ENCODE measurements at regions not wholly inside any gene's neighbourhood (a gene's known extent, or its start where the extent isn't known, plus 50 kb on each side); places are given as distances from the start of the nearest gene placed in this dataset.
A peak's percentile ranks its signal among the peaks of the same experiment; 100 is the strongest.

- dilution Hi-C loops (cut with MboI; ENCODE audit: extremely low pct_ligation_motif_present, low sequenced_read_pairs) = no loop called here
- Histone ChIP-seq H3K27me3 (ENCODE audit: control insufficient read depth, extremely low read depth, insufficient read depth, low read length) (no peaks in the 10 kb centered on the region), H3K4me3 (ENCODE audit: control insufficient read depth in 2 of 3, extremely low read depth in 1 of 3, insufficient read depth in 2 of 3, low read depth in 1 of 3, low read length in 3 of 3) (no peak overlapping the region), H3K9me3 (ENCODE audit: control insufficient read depth, low read depth, low read length) (no peaks in the 10 kb centered on the region), H3K4me2 (ENCODE audit: control insufficient read depth, extremely low read depth, insufficient read depth, low read depth, low read length) (no peak overlapping the region), H4K20me1 (ENCODE audit: control insufficient read depth, extremely low read depth, insufficient read depth, low read length) (no peaks in the 10 kb centered on the region), H3K9me1 (ENCODE audit: control insufficient read depth, extremely low read depth, insufficient read depth, low read length) (no peaks in the 10 kb centered on the region), H3K27ac (ENCODE audit: control insufficient read depth, insufficient read depth, low read length) (no peak overlapping the region), H3K4me1 (ENCODE audit: control insufficient read depth, extremely low read depth, insufficient read depth, low read length) (no peaks in the 10 kb centered on the region), H3K9ac (ENCODE audit: control insufficient read depth, extremely low read depth, insufficient read depth, low read length) (no peak overlapping the region), H3K79me2 (ENCODE audit: control insufficient read depth, insufficient read depth, low read length) (no peaks in the 10 kb centered on the region), H2AFZ (ENCODE audit: control insufficient read depth, low read length) (no peak overlapping the region), H3K36me3 (ENCODE audit: control insufficient read depth in 2 of 2, extremely low read depth in 1 of 2, insufficient read depth in 2 of 2, low read length in 2 of 2) (no peaks in the 10 kb centered on the region)
- peak; percentile 41 for FAIRE-seq
- TF ChIP-seq EZH2 (IDR thresholded peaks at IDR 0.05; ENCODE audit: low read length) (no peak), CTCF (optimal IDR thresholded peaks at IDR 0.05 in 1 of 3, IDR thresholded peaks at IDR 0.05 in 1 of 3, conservative IDR thresholded peaks at IDR 0.05 in 1 of 3; ENCODE audit: extremely low read depth in 1 of 3, insufficient read depth in 2 of 3, low read length in 3 of 3) (no peak)
- DNase-seq (ENCODE audit: low read depth, low spot score) = no peak
These were observed 291.9 kb downstream of the COX7C start for GRCh38 chr5:86909418-86910295.

DNA sequence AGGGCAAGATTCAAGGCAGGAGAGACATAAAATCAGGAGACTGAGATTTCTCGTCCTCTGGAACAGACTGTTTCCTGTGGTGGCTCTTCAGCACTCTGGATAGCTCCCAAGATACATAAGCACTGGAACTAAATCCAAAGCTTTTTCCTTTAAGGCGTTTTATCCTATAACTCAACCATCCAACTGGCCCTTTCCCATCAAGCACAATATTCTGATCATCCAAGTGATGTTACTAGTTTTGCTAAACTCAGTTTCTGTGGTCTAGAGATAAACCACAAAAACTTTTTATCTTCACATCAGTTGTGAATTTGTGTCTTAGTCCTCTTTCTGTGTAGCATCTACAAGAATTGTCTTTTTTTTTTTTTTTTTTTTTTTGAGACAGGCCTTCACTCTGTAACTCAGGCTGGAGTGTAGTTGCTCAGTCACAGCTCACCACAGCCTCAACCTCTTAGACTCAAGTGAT lies 299.4 kb downstream of the COX7C start:
- TF ChIP-seq CTCF (optimal IDR thresholded peaks at IDR 0.05 in 1 of 3, IDR thresholded peaks at IDR 0.05 in 1 of 3, conservative IDR thresholded peaks at IDR 0.05 in 1 of 3; ENCODE audit: extremely low read depth in 1 of 3, insufficient read depth in 2 of 3, low read length in 3 of 3) (no peak), EZH2 (IDR thresholded peaks at IDR 0.05; ENCODE audit: low read length) (no peak)
- dilution Hi-C loops (cut with MboI; ENCODE audit: extremely low pct_ligation_motif_present, low sequenced_read_pairs) = no loop called here
- no peaks in the 10 kb centered on the region for H3K79me2 ChIP-seq (ENCODE audit: control insufficient read depth, insufficient read depth, low read length)

More for the DNA sequence above, 299.4 kb downstream of the COX7C start:
- no peak overlapping the region for H3K4me2 ChIP-seq (ENCODE audit: control insufficient read depth, extremely low read depth, insufficient read depth, low read depth, low read length)
- H4K20me1 ChIP-seq (ENCODE audit: control insufficient read depth, extremely low read depth, insufficient read depth, low read length) = no peaks in the 10 kb centered on the region
- H3K9me1 ChIP-seq (ENCODE audit: control insufficient read depth, extremely low read depth, insufficient read depth, low read length) = no peaks in the 10 kb centered on the region
- H3K27ac ChIP-seq (ENCODE audit: control insufficient read depth, insufficient read depth, low read length) = no peak overlapping the region
- H2AFZ ChIP-seq (ENCODE audit: control insufficient read depth, low read length) = no peak overlapping the region
- no peaks in the 10 kb centered on the region for H3K4me1 ChIP-seq (ENCODE audit: control insufficient read depth, extremely low read depth, insufficient read depth, low read length)
- no peaks in the 10 kb centered on the region for H3K36me3 ChIP-seq (ENCODE audit: control insufficient read depth in 2 of 2, extremely low read depth in 1 of 2, insufficient read depth in 2 of 2, low read length in 2 of 2)
- H3K9ac ChIP-seq (ENCODE audit: control insufficient read depth, extremely low read depth, insufficient read depth, low read length) = no peak overlapping the region
- no peaks in the 10 kb centered on the region for H3K27me3 ChIP-seq (ENCODE audit: control insufficient read depth, extremely low read depth, insufficient read depth, low read length)
- FAIRE-seq (peak; percentile 62), DNase-seq (ENCODE audit: low read depth, low spot score) (no peak)
- H3K9me3 ChIP-seq (ENCODE audit: control insufficient read depth, low read depth, low read length) = no peaks in the 10 kb centered on the region
- H3K4me3 ChIP-seq (ENCODE audit: control insufficient read depth in 2 of 3, extremely low read depth in 1 of 3, insufficient read depth in 2 of 3, low read depth in 1 of 3, low read length in 3 of 3) = no peak overlapping the region
